Heart left ventricle (tissue), 13 donors: ENCODE measurements at regions not wholly inside any gene's neighbourhood (a gene's known extent, or its start where the extent isn't known, plus 50 kb on each side); places are given as distances from the start of the nearest gene placed in this dataset.

ENCODE experiments used
- POLR2A ChIP-seq, 2 donors: fragments of 450-650 bp; IDR thresholded peaks; one replicate each; pipeline ENCODE4 v1.6.1; 2017; ENCODE audit warnings: antibody characterized with exemption in 2 of 2, mild to moderate bottlenecking in 2 of 2, moderate library complexity in 2 of 2
- TF ChIP-seq, protein P1 (sequence below), 12 donors: fragments of 200-600 bp; sonication (generic) in 4 of 12; IDR thresholded peaks; one replicate each; pipeline versions ENCODE4 v1.5.0 to v1.8.0; 2018 to 2022; ENCODE audit warnings: antibody characterized with exemption in 12 of 12, mild to moderate bottlenecking in 5 of 12
- donor health status: ischemic (EF 13 %, LVEDD 7.1; RV severe dilation, severe dysfunction).
- donor health status: DM: no; HTN: yes; CAD: no.
- donor health status: DM: no; HTN: no; CAD: no.
- donor health status: ischemic (EF 25% LVEDD 6.9; RV normal size, moderate dysfunction).
- donor health status: ischemic (EF 25% LVEDD 5.7; RV mildly dilated, moderate dysfunction).
- donor health status: ischemic (EF 35%, LVEDD 5.7; RV mildly dilated, moderate dysfunction).
- donor health status: nonischemic (EF 11% LVEDD 7.7; RV severe dilation, severe dysfunction).
- donor health status: DM: yes; HTN: yes; CAD: no.
- donor health status: PGD.
- donor health status: ischemic (EF 29% LVEDD 5.4; RV normal size, mild dysfunction).
- donor health status: nonischemic (EF 23%, LVEDD 6.1; RV moderate dilation, normal function).

- TF ChIP-seq, protein P1, sequence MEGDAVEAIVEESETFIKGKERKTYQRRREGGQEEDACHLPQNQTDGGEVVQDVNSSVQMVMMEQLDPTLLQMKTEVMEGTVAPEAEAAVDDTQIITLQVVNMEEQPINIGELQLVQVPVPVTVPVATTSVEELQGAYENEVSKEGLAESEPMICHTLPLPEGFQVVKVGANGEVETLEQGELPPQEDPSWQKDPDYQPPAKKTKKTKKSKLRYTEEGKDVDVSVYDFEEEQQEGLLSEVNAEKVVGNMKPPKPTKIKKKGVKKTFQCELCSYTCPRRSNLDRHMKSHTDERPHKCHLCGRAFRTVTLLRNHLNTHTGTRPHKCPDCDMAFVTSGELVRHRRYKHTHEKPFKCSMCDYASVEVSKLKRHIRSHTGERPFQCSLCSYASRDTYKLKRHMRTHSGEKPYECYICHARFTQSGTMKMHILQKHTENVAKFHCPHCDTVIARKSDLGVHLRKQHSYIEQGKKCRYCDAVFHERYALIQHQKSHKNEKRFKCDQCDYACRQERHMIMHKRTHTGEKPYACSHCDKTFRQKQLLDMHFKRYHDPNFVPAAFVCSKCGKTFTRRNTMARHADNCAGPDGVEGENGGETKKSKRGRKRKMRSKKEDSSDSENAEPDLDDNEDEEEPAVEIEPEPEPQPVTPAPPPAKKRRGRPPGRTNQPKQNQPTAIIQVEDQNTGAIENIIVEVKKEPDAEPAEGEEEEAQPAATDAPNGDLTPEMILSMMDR (IDR thresholded peaks at IDR 0.05): peak; percentile 44 to 78 (median 67)
- TF ChIP-seq POLR2A (IDR thresholded peaks at IDR 0.05): no peak
Measured at GRCh38 chr16:82456683-82457082, 170.1 kb upstream of the CDH13 start.
